ENCODE measurements at regions not wholly inside any gene's neighbourhood (a gene's known extent, or its start where the extent isn't known, plus 50 kb on each side); places are given as distances from the start of the nearest gene placed in this dataset.

- TF ChIP-seq CTCF (IDR thresholded peaks at IDR 0.05 in 4 of 5, conservative IDR thresholded peaks at IDR 0.05 in 1 of 5): no peak
- TF ChIP-seq POLR2A (IDR thresholded peaks at IDR 0.05): no peak
Measured at GRCh38 chr19:29450306-29450705, 75.5 kb upstream of the VSTM2B start.

Measured in gastrocnemius medialis (tissue), 4 donors.